ENCODE measurements at regions not wholly inside any gene's neighbourhood (a gene's known extent, or its start where the extent isn't known, plus 50 kb on each side); places are given as distances from the start of the nearest gene placed in this dataset.
"Not testable (repeated sequence)": the region's sequence is repeated elsewhere in the genome, so short reads cannot be mapped to it uniquely, and the experiment has no call there.

- POLR2A ChIA-PET; CTCF ChIA-PET; H3K4me3 Mint-ChIP-seq; H3K36me3 Mint-ChIP-seq (ENCODE audit: low read depth); DNase-seq; ATAC-seq; H3K4me1 Mint-ChIP-seq; H3K27ac Mint-ChIP-seq; H3K9me3 Mint-ChIP-seq (ENCODE audit: low read depth); H3K27me3 Mint-ChIP-seq; intact Hi-C loops (cut with DNase I, micrococcal nuclease): not testable (repeated sequence)
Observed at GRCh38 chr5:163266249-163266648, 171.1 kb upstream of the CCNG1 start.

DNA sequence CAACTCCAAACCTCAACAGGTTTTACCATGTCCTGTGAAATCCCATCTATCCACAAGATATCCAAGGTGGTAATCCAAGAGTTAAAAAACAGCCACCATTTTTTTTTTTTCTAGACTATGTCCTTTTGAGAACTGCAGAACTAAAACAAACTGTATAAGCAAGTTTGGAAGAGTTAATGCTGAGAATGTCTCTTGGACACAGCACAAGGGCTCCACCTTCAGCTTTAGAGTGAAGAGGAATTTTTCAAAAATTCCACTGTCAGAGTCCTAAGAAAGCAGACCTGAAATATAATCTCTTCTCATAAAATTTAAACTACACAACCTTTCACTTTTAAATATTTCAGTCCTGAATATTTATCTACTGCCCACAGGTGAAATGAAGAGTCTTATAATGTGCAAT lies 167.8 kb upstream of the CCNG1 start:
- ChIA-PET CTCF (interaction anchor here (0.8 to 1.2 kb wide), 2 partner anchors 17 to 78 kb away, joined by 3 to 6 read pairs; no protein-coding TSS in a partner anchor), POLR2A (no interaction called here)
- intact Hi-C loops (cut with DNase I, micrococcal nuclease) = no loop called here
- Mint-ChIP-seq H3K9me3 (ENCODE audit: low read depth) (peaks cover 5% of the 10 kb centered on the region), H3K4me1 (no peaks in the 10 kb centered on the region), H3K27me3 (no peaks in the 10 kb centered on the region), H3K4me3 (no peak overlapping the region), H3K36me3 (ENCODE audit: low read depth) (no peaks in the 10 kb centered on the region), H3K27ac (no peak overlapping the region)
- ATAC-seq (no peak), DNase-seq (no peak)

DNA sequence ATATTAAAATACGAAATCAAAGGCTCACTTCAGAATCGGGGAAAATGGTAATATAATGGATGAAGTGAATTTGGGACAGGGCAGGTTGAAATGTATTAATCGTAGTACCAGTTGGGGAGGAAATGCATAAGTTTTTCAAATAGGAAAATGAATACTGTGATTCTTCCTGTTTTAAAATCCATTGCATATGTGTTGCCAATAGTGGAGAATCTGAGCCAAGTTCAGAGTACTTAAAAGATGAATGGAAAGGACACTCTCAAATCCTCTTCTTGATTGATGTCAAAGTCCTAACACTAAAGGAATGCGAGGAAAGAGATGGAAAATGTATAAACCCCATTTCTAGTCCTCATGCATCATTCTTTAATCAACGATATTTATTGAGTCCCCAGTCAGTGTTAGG lies 160.9 kb upstream of the CCNG1 start:
- Mint-ChIP-seq H3K36me3 (ENCODE audit: low read depth) (no peaks in the 10 kb centered on the region), H3K9me3 (ENCODE audit: low read depth) (peaks cover 7% of the 10 kb centered on the region), H3K4me1 (no peaks in the 10 kb centered on the region), H3K4me3 (no peak overlapping the region), H3K27ac (no peak overlapping the region), H3K27me3 (peaks cover 2% of the 10 kb centered on the region)
- intact Hi-C loops (cut with DNase I, micrococcal nuclease) = no loop called here
- ChIA-PET CTCF (no interaction called here), POLR2A (no interaction called here)
- no peak for ATAC-seq
- DNase-seq = no peak

GRCh38 chr5:163280897-163281296 lies 156.5 kb upstream of the CCNG1 start:
- intact Hi-C loops (cut with DNase I, micrococcal nuclease); POLR2A ChIA-PET; DNase-seq; H3K9me3 Mint-ChIP-seq (ENCODE audit: low read depth); H3K27ac Mint-ChIP-seq; H3K4me3 Mint-ChIP-seq; ATAC-seq; H3K36me3 Mint-ChIP-seq (ENCODE audit: low read depth); H3K27me3 Mint-ChIP-seq; H3K4me1 Mint-ChIP-seq; CTCF ChIA-PET: not testable (repeated sequence)

DNA sequence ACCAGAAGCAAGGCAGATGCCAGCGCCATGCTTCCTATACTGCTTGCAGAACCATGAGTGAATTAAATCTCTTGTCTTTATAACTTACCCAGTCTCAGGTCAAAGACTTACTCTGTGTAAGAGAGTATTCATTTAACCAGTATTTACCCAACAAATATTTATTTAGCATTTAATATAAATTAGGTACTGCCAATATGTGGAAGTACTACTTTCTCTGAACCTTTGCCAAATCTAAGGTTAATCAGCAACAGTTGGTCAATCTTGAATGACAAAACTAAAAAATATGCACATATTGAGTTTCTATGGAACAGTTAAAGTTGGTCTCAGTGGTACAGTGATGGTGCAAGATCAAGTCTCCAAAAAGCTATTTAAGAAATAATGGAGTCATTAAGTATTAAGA lies 155.9 kb upstream of the CCNG1 start:
- POLR2A ChIA-PET = no interaction called here
- Mint-ChIP-seq H3K27me3 (peaks cover 2% of the 10 kb centered on the region), H3K27ac (no peak overlapping the region), H3K36me3 (ENCODE audit: low read depth) (no peaks in the 10 kb centered on the region), H3K4me3 (no peak overlapping the region), H3K4me1 (no peaks in the 10 kb centered on the region), H3K9me3 (ENCODE audit: low read depth) (peaks cover 5% of the 10 kb centered on the region)
- ATAC-seq (no peak), DNase-seq (no peak)
- intact Hi-C loops (cut with DNase I, micrococcal nuclease) = no loop called here
- CTCF ChIA-PET = no interaction called here

- H3K36me3 Mint-ChIP-seq (ENCODE audit: low read depth) = no peaks in the 10 kb centered on the region
- DNase-seq (no peak), ATAC-seq (no peak)
- no peak overlapping the region for H3K4me3 Mint-ChIP-seq
- peaks cover 11% of the 10 kb centered on the region for H3K27me3 Mint-ChIP-seq
- CTCF ChIA-PET = no interaction called here
- peaks cover 2% of the 10 kb centered on the region for H3K9me3 Mint-ChIP-seq (ENCODE audit: low read depth)
- no peaks in the 10 kb centered on the region for H3K4me1 Mint-ChIP-seq
- POLR2A ChIA-PET = no interaction called here
- intact Hi-C loops (cut with DNase I, micrococcal nuclease) = no loop called here
- no peak overlapping the region for H3K27ac Mint-ChIP-seq
Observed at GRCh38 chr5:163293836-163294235, 143.6 kb upstream of the CCNG1 start.

DNA sequence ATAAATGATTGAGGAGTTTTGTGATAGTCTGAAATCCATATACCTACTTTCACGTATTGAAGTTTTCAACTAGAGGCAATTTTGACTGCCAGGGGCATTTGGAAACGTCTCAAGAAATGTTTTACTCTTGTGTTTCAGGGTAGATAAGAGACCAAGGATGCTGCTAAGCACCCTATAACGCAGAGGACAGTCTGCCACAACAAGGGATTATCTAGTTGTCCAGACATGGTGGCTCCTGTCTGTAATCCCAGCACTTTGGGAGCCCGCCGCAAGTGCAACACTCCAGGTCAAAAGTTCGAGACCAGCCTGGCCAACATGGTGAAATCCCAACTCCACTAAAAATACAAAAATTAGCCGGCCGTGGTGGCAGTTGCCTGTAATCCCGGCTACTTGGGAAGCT lies 133.7 kb upstream of the CCNG1 start:
- intact Hi-C loops (cut with DNase I, micrococcal nuclease) = no loop called here
- DNase-seq (no peak), ATAC-seq (no peak)
- Mint-ChIP-seq H3K4me3 (no peak overlapping the region), H3K4me1 (no peaks in the 10 kb centered on the region), H3K9me3 (ENCODE audit: low read depth) (no peaks in the 10 kb centered on the region), H3K36me3 (ENCODE audit: low read depth) (no peaks in the 10 kb centered on the region), H3K27me3 (peaks cover 8% of the 10 kb centered on the region), H3K27ac (no peak overlapping the region)
- POLR2A ChIA-PET = no interaction called here
- CTCF ChIA-PET = no interaction called here

GRCh38 chr5:163305655-163306054 lies 131.7 kb upstream of the CCNG1 start:
- Mint-ChIP-seq H3K9me3 (ENCODE audit: low read depth) (no peaks in the 10 kb centered on the region), H3K36me3 (ENCODE audit: low read depth) (no peaks in the 10 kb centered on the region), H3K4me1 (no peaks in the 10 kb centered on the region), H3K4me3 (no peak overlapping the region), H3K27ac (no peak overlapping the region), H3K27me3 (peaks cover 4% of the 10 kb centered on the region)
- ChIA-PET POLR2A (no interaction called here), CTCF (interaction anchor here (1.0 to 2.0 kb wide), 4 partner anchors 9 to 103 kb away, joined by 4 to 11 read pairs (median 5); no protein-coding TSS in a partner anchor)
- no peak for ATAC-seq
- no peak for DNase-seq
- intact Hi-C loops (cut with DNase I, micrococcal nuclease) = loop anchor here in 1 of 2 experiments (2.0 kb wide), 1 partner anchor 103 kb away; no protein-coding TSS in a partner anchor

GRCh38 chr5:163306421-163306820 lies 131.0 kb upstream of the CCNG1 start:
- no peaks in the 10 kb centered on the region for H3K36me3 Mint-ChIP-seq (ENCODE audit: low read depth)
- intact Hi-C loops (cut with DNase I, micrococcal nuclease) = loop anchor here in 1 of 2 experiments (2.0 kb wide), 1 partner anchor 102 kb away; no protein-coding TSS in a partner anchor
- CTCF ChIA-PET = interaction anchor here (0.6 to 2.0 kb wide), 8 partner anchors 9 to 342 kb away, joined by 3 to 11 read pairs (median 4); no protein-coding TSS in a partner anchor
- ATAC-seq = no peak
- H3K27ac Mint-ChIP-seq = no peak overlapping the region
- peaks cover 4% of the 10 kb centered on the region for H3K27me3 Mint-ChIP-seq
- no peaks in the 10 kb centered on the region for H3K9me3 Mint-ChIP-seq (ENCODE audit: low read depth)
- no peaks in the 10 kb centered on the region for H3K4me1 Mint-ChIP-seq
- POLR2A ChIA-PET = no interaction called here
- H3K4me3 Mint-ChIP-seq = no peak overlapping the region
- DNase-seq = no peak

DNA sequence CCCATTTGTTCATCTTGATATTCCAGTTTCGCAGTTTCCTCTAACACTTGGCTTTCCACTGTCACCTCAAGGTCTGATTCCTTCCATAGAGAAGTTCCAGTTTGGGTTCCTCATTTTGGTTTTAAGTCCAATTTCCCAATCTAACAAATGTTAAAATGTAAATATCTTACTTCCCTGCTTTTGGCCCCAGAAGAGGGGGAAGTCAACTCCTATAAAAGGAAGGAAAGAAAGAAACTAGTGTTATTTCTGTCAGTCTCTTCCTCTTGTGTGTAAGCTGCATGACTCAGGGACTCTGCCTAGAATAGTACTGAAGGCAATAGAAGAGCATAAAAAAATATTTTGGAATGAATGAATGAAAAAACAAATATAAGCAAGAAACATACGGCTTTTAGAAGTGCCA lies 127.5 kb upstream of the CCNG1 start:
- ATAC-seq = no peak
- no peaks in the 10 kb centered on the region for H3K36me3 Mint-ChIP-seq (ENCODE audit: low read depth)
- H3K4me3 Mint-ChIP-seq = no peak overlapping the region
- H3K4me1 Mint-ChIP-seq = no peaks in the 10 kb centered on the region
- H3K27ac Mint-ChIP-seq = no peak overlapping the region
- intact Hi-C loops (cut with DNase I, micrococcal nuclease) = no loop called here
- DNase-seq = no peak
- CTCF ChIA-PET = interaction anchor here (1.1 kb wide), 1 partner anchor 9 kb away, joined by 4 read pairs; no protein-coding TSS in a partner anchor
- H3K27me3 Mint-ChIP-seq = no peaks in the 10 kb centered on the region
- H3K9me3 Mint-ChIP-seq (ENCODE audit: low read depth) = peaks cover 9% of the 10 kb centered on the region
- POLR2A ChIA-PET = no interaction called here

- CTCF ChIA-PET = interaction anchor here (0.6 to 0.7 kb wide), 2 partner anchors 97 to 1145 kb away, joined by 3 to 6 read pairs; no protein-coding TSS in a partner anchor
- no peaks in the 10 kb centered on the region for H3K36me3 Mint-ChIP-seq (ENCODE audit: low read depth)
- intact Hi-C loops (cut with DNase I, micrococcal nuclease) = no loop called here
- ATAC-seq = no peak
- no peak for DNase-seq
- peaks cover 9% of the 10 kb centered on the region for H3K9me3 Mint-ChIP-seq (ENCODE audit: low read depth)
- no peaks in the 10 kb centered on the region for H3K27me3 Mint-ChIP-seq
- POLR2A ChIA-PET = no interaction called here
- H3K4me3 Mint-ChIP-seq = no peak overlapping the region
- H3K27ac Mint-ChIP-seq = no peak overlapping the region
- no peaks in the 10 kb centered on the region for H3K4me1 Mint-ChIP-seq
Observed at GRCh38 chr5:163310997-163311396, 126.4 kb upstream of the CCNG1 start.

DNA sequence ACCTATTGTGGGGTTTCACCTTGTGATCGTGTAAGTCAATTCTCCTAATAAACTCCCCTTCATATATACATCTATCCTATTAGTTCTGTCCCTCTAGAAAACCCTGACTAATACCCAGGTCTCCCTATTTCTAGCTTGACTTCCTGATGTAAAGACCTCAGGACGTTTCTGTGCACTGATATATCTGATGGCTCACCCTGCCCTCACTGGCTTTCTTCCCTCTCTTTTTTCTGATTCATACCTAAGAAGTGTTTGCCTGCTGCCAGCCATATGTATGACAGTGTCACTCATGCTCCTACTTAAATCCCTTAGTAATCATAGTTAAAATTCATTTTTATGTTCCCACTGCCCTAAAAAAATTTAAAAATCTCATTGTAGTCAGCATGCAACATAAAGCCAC lies 124.8 kb upstream of the CCNG1 start:
- DNase-seq = no peak
- Mint-ChIP-seq H3K9me3 (ENCODE audit: low read depth) (peaks cover 9% of the 10 kb centered on the region), H3K27me3 (no peaks in the 10 kb centered on the region), H3K27ac (no peak overlapping the region), H3K36me3 (ENCODE audit: low read depth) (no peaks in the 10 kb centered on the region), H3K4me3 (no peak overlapping the region), H3K4me1 (no peaks in the 10 kb centered on the region)
- CTCF ChIA-PET = interaction anchor here (1.1 kb wide), 1 partner anchor 35 kb away, joined by 3 read pairs; no protein-coding TSS in a partner anchor
- POLR2A ChIA-PET = no interaction called here
- intact Hi-C loops (cut with DNase I, micrococcal nuclease) = no loop called here
- no peak for ATAC-seq

DNA sequence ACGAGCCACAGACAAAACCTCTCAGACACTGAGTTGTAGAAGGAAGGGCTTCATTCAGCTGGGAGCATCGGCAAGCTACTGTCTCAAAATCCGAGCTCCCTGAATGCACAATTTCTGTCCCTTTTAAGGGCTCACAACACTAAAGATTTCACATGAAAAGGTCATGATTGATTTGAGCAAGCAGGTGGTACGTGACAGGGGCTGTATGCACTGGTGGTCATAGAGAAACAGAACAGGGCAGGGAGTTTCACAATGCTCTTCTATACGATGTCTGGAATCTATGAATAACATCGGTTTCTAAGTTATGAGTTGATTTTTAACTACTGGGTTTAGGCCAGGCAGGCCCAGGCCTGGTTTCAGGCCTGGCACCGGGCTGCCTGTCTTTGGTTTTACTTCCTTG lies 124.3 kb upstream of the CCNG1 start:
- H3K36me3 Mint-ChIP-seq (ENCODE audit: low read depth); intact Hi-C loops (cut with DNase I, micrococcal nuclease); H3K27me3 Mint-ChIP-seq; H3K27ac Mint-ChIP-seq; H3K4me1 Mint-ChIP-seq; H3K4me3 Mint-ChIP-seq; POLR2A ChIA-PET; ATAC-seq; DNase-seq; H3K9me3 Mint-ChIP-seq (ENCODE audit: low read depth): not testable (repeated sequence)
- CTCF ChIA-PET = interaction anchor here (1.1 kb wide), 1 partner anchor 35 kb away, joined by 3 read pairs; no protein-coding TSS in a partner anchor
